ENCODE measurements at regions not wholly inside any gene's neighbourhood (a gene's known extent, or its start where the extent isn't known, plus 50 kb on each side); places are given as distances from the start of the nearest gene placed in this dataset.

- no peak for TF ChIP-seq CTCF (IDR thresholded peaks at IDR 0.05; ENCODE audit: control extremely low read depth, extremely low read depth)
- no peak for DNase-seq
- H3K36me3 ChIP-seq (ENCODE audit: control insufficient read depth in 4 of 4, insufficient read depth in 4 of 4, low read length in 4 of 4) = no peaks in the 10 kb centered on the region
- H3K27me3 ChIP-seq (ENCODE audit: control insufficient read depth in 3 of 3, insufficient read depth in 3 of 3, low read length in 2 of 3) = no peaks in the 10 kb centered on the region
- H3K4me1 ChIP-seq (ENCODE audit: control insufficient read depth in 5 of 5, insufficient read depth in 5 of 5, low read length in 5 of 5) = peaks cover 0 to 3% (median 0%) of the 10 kb centered on the region in 5 donors
- H3K9me3 ChIP-seq (ENCODE audit: control insufficient read depth in 4 of 4, insufficient read depth in 3 of 4, low read length in 3 of 4) = peaks cover 0 to 2% (median 0%) of the 10 kb centered on the region in 4 donors
- H3K9ac ChIP-seq (ENCODE audit: insufficient read depth in 1 of 2, low read length in 2 of 2) = no peak overlapping the region
- no peak overlapping the region for H3K4me3 ChIP-seq
- no peak for ATAC-seq (ENCODE audit: insufficient read depth, low FRiP score)
- WGBS, 2 donors = 65 to 78% methylated on average over 2 of the region's 2 CpGs
- no peak overlapping the region for H3K27ac ChIP-seq (ENCODE audit: low read depth in 1 of 2, low read length in 1 of 2)
These were observed 76.2 kb downstream of the CRYGS start for GRCh38 chr3:186467969-186468368.

GRCh38 chr3:186466391-186466974 is 77.7 kb downstream of the CRYGS start:
- H3K4me1 ChIP-seq (ENCODE audit: control insufficient read depth in 5 of 5, insufficient read depth in 5 of 5, low read length in 5 of 5) = no peaks in the 10 kb centered on the region
- no peak overlapping the region for H3K4me3 ChIP-seq

GRCh38 chr3:186465508-186465907 is 78.7 kb downstream of the CRYGS start:
- peaks cover 0 to 1% (median 0%) of the 10 kb centered on the region in 4 donors for H3K9me3 ChIP-seq (ENCODE audit: control insufficient read depth in 4 of 4, insufficient read depth in 3 of 4, low read length in 3 of 4)
- WGBS, 2 donors = 98 to 100% methylated on average over 2 of the region's 2 CpGs
- H3K9ac ChIP-seq (ENCODE audit: insufficient read depth in 1 of 2, low read length in 2 of 2) = no peak overlapping the region
- no peak for TF ChIP-seq CTCF (IDR thresholded peaks at IDR 0.05; ENCODE audit: control extremely low read depth, extremely low read depth)
- no peaks in the 10 kb centered on the region for H3K36me3 ChIP-seq (ENCODE audit: control insufficient read depth in 4 of 4, insufficient read depth in 4 of 4, low read length in 4 of 4)
- H3K27me3 ChIP-seq (ENCODE audit: control insufficient read depth in 3 of 3, insufficient read depth in 3 of 3, low read length in 2 of 3) = no peaks in the 10 kb centered on the region
- H3K4me3 ChIP-seq = no peak overlapping the region
- no peaks in the 10 kb centered on the region for H3K4me1 ChIP-seq (ENCODE audit: control insufficient read depth in 5 of 5, insufficient read depth in 5 of 5, low read length in 5 of 5)
- no peak overlapping the region for H3K27ac ChIP-seq (ENCODE audit: low read depth in 1 of 2, low read length in 1 of 2)
- no peak for ATAC-seq (ENCODE audit: insufficient read depth, low FRiP score)
- DNase-seq = no peak

More at GRCh38 chr3:186466391-186466974, 77.7 kb downstream of the CRYGS start:
- no peak for TF ChIP-seq CTCF (IDR thresholded peaks at IDR 0.05; ENCODE audit: control extremely low read depth, extremely low read depth)
- Histone ChIP-seq H3K36me3 (ENCODE audit: control insufficient read depth in 4 of 4, insufficient read depth in 4 of 4, low read length in 4 of 4) (no peaks in the 10 kb centered on the region), H3K27me3 (ENCODE audit: control insufficient read depth in 3 of 3, insufficient read depth in 3 of 3, low read length in 2 of 3) (no peaks in the 10 kb centered on the region), H3K27ac (ENCODE audit: low read depth in 1 of 2, low read length in 1 of 2) (no peak overlapping the region), H3K9ac (ENCODE audit: insufficient read depth in 1 of 2, low read length in 2 of 2) (no peak overlapping the region), H3K9me3 (ENCODE audit: control insufficient read depth in 4 of 4, insufficient read depth in 3 of 4, low read length in 3 of 4) (peaks cover 0 to 2% (median 0%) of the 10 kb centered on the region in 4 donors)
- 77 to 89% methylated on average over 3 of the region's 3 CpGs for WGBS, 2 donors
- no peak for ATAC-seq (ENCODE audit: insufficient read depth, low FRiP score)
- DNase-seq = no peak
